ENCODE measurements at regions not wholly inside any gene's neighbourhood (a gene's known extent, or its start where the extent isn't known, plus 50 kb on each side); places are given as distances from the start of the nearest gene placed in this dataset.

DNA sequence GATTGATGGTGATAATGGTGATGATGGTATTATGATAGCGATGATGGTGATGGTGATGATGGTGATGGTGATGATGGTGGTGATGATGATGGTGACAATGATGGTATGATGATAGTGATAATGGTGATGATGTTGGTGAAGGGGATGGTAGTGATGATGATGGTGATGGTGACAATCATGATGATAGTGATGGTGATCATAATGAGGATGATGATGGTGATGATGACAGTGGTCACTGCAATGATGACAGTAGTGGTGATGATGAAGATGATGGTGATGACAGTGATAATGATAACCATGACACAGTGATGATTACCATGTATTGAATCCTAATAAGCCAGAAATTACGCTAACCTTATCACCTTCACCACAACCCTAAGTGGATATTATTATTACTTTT is 128.2 kb downstream of the SHANK2 start:
- DNase-seq: no peak

GRCh38 chr11:71120471-71120896 is 131.9 kb downstream of the SHANK2 start:
- no peak for DNase-seq

- no peak for DNase-seq
These were observed 132.6 kb downstream of the SHANK2 start for GRCh38 chr11:71119656-71120269.

DNA sequence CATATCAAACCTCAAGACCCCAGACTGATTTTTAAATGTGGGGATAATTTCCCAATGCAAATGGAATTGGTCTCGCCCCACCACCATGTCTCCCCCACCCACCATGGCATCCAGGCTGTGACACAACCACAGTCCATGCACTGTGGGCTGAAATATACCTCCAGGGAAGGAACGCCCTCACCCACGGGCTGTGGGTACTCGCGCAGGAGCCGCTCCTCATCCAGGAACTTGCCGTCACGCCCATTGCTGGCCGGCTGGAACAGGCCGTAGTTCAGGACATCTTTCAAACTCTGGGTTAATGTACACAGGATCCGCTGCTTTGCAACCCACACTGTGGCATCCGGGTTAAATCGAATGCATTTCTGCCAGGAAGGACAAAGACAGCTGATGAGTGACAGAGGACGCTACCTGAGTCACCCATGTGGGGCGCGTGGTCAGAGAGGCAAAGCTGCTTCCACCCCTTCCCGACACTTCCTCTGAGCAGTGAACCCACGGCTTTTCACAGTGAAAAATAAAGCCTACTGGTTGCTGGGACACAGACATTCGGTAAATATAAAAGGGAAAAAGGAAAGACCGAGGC is 133.6 kb downstream of the SHANK2 start:
- no peak for DNase-seq

GRCh38 chr11:71117311-71117710 is 135.1 kb downstream of the SHANK2 start:
- DNase-seq: no peak

- DNase-seq: no peak
These were observed 135.7 kb downstream of the SHANK2 start for GRCh38 chr11:71116693-71117040.

DNA sequence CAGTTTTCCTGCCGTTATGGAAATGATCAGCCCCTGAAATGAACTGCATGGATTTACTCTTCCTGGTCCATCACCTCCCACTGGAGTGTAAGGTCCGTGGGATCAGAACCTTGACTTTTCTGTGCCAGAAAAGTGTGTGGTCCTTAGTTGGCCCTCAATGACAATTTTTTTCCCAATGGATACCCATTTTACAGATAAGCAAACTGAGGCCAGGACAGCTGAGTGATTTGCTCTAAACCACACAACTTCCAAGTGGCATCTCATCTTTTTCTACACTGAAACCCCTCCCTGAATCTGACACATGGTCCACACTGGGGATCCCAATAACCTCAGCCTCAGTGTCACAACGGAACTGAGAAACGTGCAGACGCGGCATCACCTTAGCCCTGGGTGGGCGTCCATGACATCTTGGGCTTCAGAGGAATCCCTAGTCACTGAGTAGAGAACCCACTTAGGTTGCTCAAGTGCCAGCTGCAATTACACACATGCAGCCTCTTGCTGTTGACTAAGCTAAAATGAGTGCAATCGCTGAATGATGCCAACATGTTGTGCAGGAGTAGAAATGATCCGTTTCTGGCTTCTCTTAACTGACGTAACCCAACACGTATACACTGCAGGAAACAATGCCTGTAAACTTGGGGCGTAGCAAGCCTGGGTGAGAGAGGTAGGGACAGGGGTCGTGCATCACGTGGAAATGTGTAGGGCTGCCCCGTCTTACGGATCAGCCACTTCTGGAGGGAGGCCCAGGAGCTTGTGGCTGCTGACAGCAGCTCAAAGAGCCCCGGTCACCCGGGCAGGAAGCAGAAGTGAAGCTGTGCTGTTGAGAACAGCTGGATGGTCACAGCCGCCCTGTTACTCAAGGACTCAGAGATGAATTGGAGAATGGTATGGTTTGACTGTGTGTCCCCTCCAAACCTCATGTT is 136.3 kb downstream of the SHANK2 start:
- no peak for DNase-seq

DNA sequence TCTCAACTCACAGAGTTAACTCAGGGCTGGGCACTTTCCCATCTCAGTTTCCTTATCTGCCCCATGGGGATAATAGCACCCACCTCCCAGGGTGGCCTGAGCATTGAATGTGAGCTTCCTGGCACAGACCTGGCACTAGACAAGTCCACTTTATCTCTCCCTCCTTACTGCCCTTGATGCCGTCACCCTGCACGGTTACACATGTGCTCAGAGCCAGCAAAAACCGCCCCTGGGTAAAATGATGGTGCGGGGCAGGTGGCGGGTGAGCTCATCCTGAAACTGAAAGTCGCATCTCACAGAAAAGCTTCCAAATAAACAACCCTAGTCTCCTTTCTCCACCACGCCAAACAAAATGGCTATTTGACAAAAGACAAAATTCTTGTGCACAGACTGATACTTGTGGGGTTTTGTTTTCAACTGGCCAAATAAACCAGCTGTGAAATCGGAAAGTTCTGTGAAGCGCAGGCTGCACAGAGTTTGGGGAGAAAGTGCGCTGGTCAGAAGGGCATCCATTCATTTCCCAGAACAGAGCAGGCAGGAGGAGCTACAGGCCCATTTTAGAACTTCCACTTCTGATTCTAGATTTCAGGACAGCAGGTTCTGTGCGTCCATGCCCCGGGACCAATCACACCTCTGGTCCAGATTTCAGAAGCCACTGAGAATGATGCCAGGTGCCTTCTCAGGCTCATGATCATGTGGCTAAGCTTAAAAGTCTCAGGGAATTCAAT is 138.1 kb downstream of the SHANK2 start:
- no peak for DNase-seq

DNA sequence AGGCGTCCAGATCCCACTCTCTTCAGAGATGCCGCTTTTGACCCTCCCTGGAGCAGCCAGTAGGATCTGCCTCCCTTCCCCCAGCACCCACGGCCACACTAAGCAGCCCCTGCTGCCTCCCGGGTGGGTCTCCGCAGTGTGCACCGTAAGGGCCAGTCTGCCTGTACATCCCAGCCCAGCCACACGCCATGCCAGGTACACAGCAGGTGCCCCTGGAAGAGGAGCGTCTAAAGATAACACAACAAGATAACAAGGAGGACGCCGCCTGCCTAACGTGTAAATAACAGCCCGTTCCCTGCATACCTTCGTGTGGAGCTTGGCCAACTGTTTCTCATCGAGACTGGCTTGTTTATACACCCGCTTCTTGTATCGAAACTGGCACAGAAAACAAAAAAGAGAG is 139.4 kb downstream of the SHANK2 start:
- DNase-seq: no peak

DNA sequence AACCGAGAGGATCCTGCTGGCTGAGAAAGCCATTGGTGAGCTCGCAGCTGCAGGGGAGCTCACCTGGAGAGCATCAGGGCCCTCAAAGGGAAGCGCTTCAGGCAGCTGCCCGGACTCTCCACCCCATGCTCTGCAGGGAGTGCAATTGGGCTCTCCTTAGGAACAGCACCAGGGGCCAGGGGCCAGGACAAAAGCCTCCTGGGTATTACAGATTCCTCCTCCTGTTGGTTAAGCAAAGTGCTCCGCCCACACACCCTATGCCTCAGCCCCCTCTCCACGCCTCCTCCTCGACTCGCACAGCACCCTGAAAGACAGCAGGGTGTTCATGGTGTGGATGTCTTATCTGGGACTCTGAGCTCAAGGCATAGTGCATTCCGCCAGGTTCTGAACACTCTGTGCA is 139.9 kb downstream of the SHANK2 start:
- DNase-seq: no peak

DNA sequence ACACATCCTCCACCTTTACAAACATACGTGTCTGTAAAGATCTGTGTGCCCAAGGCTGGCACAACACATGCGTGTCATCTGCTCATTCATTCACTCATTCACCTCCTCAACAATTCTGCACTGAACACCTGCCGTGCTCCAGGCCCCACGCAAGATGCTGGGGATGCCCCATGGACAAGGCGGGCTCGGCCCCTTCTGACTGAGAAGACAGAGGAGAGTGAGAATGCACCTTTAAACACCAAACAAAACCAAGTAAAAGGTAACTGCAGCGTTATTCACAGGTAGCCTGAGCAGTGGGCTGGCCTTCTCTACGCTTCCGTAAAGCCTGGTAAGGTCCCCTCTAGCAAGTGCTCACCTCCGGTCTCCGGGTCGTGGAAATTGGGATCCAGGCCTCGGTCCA is 142.8 kb downstream of the SHANK2 start:
- DNase-seq: no peak

DNA sequence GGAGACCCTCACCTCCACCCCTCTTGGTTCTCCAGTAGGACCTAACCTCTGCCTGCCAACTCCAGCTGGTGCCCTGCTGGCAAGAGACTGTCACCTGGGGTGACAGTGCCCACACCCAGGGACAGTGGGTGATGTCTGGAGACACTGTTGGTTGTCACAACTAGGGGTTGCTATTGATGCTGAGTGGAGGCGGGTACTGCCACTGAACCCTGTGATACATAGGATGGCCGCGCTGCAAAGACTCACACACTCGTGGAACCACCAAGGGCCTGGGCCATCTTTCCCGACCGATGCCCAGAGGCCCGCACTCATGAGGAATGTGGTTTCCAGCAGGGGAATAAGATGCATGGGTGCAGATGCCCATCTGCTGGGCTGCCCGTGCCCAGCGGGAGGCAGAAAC is 143.2 kb downstream of the SHANK2 start:
- no peak for DNase-seq

GRCh38 chr11:71108013-71108865 is 144.1 kb downstream of the SHANK2 start:
- DNase-seq: no peak

DNA sequence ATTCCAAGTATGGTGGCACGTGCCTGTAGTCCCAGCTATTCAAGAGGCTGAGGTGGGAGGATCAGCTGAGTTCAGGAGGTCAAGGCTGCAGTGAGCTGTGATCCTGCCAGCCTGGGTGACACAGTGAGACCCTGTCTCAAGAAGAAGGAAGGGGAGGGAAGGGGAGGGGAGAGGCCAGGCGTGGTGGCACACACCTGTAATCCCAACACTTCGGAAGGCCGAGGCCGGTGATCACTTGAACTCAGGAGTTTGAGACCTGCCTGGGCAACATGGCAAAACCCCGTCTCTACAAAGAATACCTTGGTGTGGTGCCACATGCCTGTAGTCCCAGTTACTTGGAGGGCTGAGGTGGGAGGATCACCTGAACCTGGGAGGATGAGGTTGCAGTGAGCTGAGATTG is 145.7 kb downstream of the SHANK2 start:
- DNase-seq: no peak

DNA sequence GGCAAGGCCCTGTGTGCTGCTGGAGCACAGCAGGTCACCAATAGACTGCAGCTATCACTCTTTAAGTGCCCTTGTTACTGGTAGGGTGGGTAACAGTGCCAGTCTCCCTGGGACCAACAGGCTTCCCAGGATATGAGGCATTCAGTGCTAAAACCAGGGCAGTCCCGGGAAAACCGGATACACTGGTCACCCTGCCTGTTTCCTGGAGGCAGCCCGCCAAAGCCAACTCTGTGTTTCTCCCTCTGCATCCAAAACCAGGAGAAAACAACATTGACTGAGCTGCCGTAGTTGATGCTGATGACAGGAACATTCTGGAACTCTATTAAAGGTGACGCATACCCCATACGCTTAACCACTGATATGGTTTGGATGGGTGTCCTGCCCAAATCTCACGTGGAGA is 149.1 kb downstream of the SHANK2 start:
- DNase-seq: no peak

DNA sequence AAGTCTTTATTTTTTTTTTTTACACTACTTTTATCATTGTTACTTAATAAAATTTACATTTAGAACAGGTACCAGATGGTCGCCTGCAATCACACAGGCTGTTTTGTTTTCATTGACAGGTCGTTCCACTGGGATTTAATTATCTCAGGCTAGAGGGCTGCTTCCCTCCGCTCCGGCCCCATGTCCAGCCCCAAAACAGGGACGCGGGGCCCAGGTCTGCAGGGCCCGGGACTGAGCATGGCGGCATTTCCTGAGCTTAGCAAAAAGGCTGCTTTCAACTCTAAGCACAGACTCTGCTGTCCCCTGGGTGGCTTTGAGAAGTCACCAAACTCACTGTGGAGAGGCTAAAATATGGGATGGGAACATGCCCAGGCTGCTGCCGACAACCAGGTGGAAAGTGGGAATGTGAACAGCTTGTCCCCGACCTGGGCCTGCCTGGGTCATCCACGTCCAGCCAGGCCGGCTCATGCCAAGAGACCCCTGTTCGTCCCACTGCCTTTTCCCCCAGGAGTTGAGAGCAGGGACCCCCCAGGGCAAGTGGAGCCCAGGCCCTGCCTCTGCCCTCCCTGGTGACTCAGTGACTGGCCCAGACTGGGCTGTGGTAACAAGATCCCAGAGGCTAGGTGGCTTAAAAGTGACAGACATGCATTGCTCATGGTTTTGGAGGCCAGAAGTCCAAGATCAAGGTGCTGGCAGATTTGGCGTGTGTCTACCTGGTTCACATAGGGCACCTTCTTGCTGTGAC is 150.0 kb downstream of the SHANK2 start:
- DNase-seq: no peak

- DNase-seq: no peak
These were observed 150.8 kb downstream of the SHANK2 start for GRCh38 chr11:71101606-71102005.

DNA sequence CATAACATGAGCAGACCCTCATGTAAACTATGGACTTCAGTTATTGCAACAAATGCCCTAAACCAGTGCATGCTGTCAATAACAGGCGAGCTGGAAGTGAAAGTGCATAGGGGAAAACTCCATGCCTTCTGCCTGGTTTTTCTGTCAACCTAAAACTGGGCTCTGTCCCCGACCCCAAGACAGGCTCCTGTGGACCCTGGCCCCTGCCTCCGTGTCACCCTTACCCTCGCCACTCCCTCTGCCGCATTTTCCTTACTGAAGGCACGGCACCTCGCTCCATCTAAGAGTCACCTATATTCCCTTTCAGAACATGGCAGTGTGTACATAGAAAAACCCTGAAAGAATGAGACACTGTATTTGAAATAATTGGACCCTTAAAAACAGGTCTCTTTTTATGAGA is 151.3 kb downstream of the SHANK2 start:
- no peak for DNase-seq

- DNase-seq: no peak
These were observed 153.6 kb downstream of the SHANK2 start for GRCh38 chr11:71098776-71099175.

DNA sequence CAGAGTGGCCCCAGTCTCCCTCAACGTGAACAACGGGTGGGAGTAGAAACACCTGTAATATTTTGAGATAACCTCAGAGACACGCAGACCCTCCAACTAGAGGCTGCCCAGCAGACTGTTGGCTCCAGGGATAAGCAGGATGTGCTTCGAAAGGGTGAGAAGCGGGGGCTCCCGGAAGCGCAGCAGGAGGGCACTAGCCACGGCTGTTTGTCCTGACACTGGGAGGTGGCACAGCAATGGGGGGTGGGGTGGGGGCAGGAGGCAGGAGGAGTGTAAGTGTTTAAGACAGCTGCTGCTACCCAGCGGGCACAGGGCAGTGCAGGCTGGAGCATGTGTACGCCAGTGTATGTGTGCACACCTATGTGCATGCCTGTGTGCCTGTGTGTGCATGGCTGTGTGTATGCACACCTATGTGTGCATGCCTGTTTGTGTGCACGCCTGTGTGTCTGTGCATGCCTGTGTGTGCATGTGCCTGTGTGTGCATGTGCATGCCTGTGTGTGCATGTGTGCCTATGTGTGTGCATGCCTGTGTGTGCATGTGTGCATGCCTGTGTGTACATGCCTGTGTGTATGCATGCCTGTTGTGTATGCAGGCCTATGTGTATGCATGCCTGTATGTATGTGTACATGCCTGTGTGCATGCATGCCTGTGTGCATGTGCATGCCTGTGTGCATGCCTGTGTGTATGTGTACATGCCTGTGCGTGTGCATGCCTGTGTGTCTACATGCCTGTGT is 154.7 kb downstream of the SHANK2 start:
- DNase-seq: no peak
